ENCODE measurements at regions not wholly inside any gene's neighbourhood (a gene's known extent, or its start where the extent isn't known, plus 50 kb on each side); places are given as distances from the start of the nearest gene placed in this dataset.

DNA sequence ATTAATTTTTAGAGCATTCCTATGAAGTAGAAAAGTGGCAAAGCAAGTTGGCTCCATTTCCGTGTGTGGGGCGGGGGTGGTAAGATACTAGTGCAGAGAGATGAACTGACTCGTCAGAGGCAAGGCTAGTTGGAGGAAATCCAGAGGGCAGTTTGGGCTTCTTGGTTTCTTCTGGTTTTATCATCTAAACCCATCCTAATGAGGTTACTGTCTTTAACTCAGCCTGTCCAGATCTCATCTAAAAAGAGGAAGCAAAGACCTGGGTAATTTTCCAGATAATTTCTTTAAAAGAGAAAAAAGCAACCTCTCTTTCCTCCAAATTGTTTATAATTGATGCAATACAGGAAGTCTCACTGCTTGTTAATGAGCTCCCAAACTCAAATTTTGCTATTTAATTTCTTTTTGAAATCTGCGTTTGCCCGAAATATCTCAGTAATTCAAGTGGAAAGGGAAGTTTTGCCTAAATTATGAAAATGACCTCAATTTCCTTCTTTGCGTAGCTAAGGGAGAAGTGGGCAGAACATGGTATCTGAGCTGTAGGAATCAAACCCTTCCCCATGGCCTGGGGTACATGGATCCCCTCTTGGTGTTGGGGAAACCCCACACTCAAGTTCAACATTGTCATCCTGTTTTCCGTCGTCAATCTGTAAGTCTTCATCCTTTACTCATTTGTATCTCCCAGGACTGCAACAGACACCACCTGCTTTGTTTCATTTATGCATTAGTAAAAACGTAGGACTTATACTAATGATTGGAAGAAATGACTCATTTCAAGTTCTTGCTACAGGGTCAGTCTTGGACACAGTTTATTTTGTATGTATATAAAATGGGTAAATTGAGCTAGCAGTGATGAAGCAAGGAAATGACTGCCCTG, 89.1 kb upstream of the KLF7 start:
- H3K27ac ChIP-seq (ENCODE audit: low read depth, low read length) = no peak overlapping the region
- 36 to 59% (median 42%) methylated on average over 9 of the region's 9 CpGs for WGBS, 3 donors

DNA sequence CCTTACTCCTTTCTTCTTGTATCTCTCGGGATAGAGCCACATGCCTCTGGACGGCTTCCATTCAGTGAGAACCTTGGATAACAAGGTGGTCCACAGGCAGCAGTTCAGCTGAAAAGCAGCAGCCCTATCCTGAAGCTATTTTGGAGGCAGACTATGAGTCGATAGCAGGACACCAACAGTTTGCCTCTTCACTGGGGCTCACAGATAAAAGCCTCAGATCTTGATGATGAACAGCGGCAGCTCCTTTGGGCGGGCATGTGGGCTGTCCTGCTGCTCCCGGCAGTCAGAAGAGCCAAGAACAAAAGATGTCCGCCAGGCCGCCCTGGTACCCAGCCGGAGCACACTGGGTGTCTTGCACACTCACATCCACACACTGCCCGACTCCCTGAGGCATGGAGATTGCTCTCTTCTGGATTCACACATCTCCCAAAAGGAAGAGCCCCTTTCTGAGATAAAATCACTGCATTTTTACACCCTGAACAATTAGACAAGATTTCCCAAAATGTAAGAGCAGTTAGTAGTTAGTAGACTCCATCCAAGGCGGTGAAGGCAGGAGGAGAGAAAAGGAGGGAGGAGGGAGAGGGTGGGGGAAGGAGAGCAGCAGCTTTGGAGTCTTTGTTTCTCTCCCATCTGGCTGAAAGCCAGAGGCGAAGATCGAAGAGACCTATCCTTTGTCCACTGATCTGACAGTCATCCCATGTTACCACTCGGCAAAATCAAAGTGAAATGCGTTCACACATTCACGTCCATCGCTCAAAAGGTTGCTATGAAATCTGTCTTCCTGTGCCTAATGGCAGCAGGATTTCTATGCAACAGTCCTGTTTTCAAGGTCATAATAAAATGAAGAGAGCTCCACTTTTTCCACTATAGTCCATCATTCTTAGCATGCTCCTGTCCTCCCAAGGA, 90.1 kb upstream of the KLF7 start:
- 70 to 93% (median 92%) methylated on average over 17 of the region's 17 CpGs for WGBS, 3 donors
- H3K27ac ChIP-seq (ENCODE audit: low read depth, low read length) = no peak overlapping the region

DNA sequence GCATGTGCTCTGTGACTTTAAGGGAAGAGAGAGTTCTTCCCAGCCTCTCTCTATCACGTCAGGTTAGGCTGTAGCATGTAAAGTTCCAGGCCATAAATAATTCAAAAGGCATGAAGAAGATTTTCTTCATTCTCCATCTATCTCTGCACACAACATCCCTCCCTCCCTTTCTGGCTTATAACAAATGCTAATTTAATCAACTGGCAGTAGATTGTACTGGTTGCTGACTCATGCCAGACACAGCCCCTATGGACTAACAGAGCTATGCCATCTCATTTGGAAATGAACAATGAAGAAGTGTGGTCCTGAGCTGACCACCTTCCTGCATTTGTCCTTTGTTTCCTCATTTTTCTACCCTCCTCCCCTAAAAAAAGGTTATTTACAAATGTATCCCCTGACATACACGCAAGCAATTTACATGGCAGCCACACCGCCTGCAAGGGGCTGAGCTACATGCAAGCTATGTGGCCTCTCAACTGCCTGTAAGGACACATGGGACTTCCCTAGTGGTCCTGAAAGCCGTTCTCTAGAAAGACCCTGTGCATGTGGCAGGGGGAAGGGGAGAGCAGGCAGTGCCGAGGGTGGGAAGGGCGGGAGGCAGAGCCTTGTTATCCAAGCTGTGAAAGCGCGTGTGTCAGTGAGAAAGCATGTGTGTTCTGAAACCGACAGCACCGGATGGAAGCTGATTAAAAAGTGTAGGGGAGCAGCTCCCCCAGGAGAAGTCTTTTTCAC, 90.9 kb upstream of the KLF7 start:
- no peak overlapping the region for H3K27ac ChIP-seq (ENCODE audit: low read depth, low read length)
- WGBS, 3 donors = 35 to 76% (median 71%) methylated on average over 10 of the region's 10 CpGs

DNA sequence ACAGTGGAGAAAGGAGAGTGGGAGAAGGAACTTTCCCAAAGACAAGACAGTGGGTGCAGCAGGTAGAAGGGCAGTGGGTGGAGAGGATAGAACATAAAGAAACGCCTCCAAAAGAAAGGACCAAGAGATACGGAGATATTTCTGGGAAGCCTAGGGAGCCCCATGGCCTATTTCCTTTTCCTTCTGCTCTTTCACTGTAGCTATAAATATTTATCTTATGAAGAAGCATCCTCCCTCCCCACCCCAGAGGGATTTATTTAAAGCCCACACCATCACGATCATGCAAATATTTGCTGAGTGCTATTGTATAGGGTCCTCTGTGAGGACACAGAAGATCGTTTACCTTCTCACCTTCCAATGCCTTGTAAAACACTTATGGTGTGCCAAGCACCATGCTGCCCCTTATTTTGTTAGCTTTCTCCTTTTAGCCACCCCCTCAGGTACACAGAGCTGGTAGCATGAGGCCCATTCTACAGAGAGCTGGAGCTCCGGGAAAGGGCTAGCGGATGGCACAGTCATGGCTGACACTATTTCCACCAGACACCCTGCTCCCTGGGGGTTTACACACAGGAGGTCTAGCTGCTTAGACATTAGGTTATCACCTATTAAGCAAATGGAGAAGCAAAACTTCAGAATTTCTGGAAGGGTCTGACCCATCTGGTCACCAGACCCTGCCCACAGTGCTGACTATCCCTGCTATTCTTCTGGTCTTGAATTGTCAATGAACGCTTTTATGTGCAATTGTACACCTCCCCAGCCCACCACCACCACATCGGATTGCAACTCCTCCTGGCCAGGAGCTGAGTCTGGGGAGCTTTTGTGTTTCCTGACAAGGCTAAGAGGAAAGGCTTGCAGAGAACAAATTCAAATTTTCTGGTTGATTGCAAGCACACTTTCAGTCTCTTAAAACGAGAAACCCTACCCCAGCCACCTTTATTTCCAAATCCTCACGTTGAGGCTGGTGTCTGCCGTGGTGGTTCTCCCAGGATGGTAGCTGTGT, 91.8 kb upstream of the KLF7 start:
- 45 to 73% (median 66%) methylated on average over 11 of the region's 11 CpGs for WGBS, 3 donors
- no peak overlapping the region for H3K27ac ChIP-seq (ENCODE audit: low read depth, low read length)

DNA sequence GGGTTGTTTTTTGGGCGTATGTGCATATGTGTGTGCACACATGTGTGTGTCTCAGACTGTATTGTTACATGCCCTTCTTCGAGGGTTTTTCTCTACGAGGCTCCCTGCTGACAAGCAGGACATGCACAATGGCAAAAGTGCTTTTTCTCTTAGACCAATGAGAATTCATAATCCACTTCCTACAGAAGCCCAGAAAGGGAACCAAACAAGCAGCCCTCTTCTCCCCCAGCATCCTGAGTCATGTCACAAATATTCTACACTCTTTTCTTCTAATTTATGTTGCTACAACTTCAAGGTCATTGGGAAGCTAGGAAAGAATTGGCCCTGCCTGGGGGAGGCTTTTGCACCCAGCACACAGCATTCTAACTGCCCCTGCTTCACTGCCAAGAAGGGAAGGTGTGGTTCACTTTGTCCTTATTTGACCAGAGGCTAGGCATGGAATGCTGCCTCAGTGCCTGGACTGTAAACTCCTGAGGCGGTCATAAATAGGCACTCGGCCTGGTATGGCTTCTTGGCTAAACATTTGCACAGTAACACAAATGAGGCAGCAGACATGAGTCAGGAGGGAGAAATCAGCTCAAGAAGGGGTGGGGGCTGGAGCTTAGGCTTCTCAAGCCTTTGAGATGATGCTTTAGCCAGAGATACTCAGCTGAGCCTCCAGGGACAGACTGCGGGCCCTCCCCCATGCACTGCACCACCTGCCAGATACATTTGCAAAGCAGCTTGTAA, 92.7 kb upstream of the KLF7 start:
- 35 to 52% (median 38%) methylated on average over 6 of the region's 6 CpGs for WGBS, 3 donors

DNA sequence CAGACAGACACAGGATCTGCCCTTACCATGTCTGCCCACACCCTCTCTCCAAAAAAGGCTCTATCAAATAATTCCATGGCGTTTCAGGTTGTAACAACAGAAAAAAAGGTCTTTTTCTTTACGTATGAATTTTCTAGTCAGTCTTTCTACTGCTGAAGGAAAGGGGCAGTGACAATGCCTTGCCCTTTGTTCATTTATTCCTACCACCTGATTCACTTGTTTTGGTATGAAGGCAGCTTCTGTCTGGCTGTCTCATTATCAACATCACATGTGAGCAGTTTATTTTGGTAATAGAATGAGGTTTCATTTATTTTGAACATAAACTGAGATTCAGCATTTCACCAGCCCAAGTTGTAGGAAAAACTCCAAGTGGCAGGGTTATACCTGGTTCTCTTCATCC, 94.3 kb upstream of the KLF7 start:
- WGBS, 3 donors = 74 to 91% (median 85%) methylated on average over 2 of the region's 2 CpGs
- no peak overlapping the region for H3K27ac ChIP-seq (ENCODE audit: low read depth, low read length)

More for the DNA sequence above, 92.7 kb upstream of the KLF7 start:
- H3K27ac ChIP-seq (ENCODE audit: low read depth, low read length) = no peak overlapping the region

DNA sequence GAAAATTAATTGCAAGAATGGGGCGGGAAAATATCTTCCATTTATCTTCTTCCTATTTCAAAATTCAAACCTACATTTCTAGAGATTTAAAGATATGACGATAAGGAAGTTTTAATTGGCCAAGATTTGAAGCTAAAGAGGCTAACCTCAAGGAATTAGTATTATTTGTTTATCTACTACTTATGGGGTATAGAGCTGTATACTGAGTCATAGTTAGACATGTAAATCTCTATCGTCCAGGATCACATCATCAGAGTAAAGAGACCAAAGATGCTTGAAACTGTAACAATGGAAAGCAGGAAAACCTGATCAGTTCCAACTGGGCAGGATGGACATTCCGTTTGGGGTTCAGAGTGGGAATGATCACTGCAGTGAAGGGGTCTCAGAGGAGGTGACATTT, 95.2 kb upstream of the KLF7 start:
- H3K27ac ChIP-seq (ENCODE audit: low read depth, low read length) = no peak overlapping the region
- 83 to 92% (median 89%) methylated on average over 4 of the region's 4 CpGs for WGBS, 3 donors

DNA sequence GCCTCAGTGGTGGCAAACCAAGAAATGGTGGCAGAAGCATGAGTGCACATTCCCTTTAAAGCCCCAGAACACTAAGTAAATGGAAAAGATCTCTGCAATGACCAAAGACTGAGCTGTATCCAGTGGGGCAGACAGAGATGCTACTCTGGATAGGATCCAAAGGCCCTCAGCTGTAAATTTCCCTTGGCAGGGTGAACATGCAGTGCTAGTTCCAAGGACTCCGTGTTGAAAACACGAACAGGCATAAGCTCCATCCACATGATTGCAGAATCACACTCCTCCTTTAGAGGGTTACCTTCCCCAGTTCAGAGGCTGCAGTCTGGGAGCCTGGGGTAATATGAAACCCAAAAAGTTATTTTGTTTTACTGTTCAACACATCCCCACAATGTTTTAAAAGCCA, 98.6 kb upstream of the KLF7 start:
- no peak overlapping the region for H3K27ac ChIP-seq (ENCODE audit: low read depth, low read length)
- WGBS, 3 donors = 68 to 79% (median 76%) methylated on average over 2 of the region's 2 CpGs

DNA sequence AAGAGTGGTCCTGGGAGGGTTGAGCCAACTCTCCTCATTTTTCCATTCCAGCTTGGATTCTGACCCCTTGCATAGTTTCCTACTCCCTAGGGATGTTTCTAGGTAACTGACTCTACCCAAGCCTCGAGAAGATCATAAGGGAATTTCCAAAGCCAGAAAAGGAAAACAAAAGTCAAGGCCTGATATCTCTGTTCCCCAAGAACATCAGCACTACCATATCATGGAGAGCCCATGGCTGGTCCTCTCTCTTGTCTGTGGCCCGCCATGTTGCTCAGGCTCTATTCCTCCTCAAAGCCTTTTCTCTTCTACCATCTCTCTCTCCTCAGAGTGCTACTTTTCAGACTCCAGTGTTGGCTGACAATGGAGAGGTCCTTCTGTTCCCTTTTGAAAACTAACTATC, 99.6 kb upstream of the KLF7 start:
- H3K27ac ChIP-seq (ENCODE audit: low read depth, low read length) = no peak overlapping the region

DNA sequence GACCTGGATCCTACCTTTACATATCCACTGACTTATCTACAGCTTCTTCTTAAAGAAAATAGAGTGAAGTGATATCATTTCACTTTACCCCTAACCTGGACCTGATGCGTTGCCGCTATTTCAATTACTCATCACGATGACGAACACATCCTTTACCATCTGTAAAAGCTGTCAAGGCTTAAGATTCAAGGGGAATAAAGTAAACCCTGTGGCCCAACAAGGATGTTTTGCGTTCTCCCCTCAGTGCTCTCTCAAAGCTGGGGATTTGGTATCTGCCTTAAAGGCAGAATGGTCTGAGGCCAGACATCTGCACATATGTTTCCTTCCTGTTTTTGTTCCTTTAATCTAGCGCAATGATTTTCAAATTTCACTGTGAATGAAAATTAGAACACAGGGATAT, 100.1 kb upstream of the KLF7 start:
- WGBS, 3 donors = 39 to 73% (median 44%) methylated on average over 6 of the region's 6 CpGs
- no peak overlapping the region for H3K27ac ChIP-seq (ENCODE audit: low read depth, low read length)

More for the DNA sequence above, 99.6 kb upstream of the KLF7 start:
- WGBS, 3 donors = 67 to 78% (median 70%) methylated on average over 2 of the region's 2 CpGs

DNA sequence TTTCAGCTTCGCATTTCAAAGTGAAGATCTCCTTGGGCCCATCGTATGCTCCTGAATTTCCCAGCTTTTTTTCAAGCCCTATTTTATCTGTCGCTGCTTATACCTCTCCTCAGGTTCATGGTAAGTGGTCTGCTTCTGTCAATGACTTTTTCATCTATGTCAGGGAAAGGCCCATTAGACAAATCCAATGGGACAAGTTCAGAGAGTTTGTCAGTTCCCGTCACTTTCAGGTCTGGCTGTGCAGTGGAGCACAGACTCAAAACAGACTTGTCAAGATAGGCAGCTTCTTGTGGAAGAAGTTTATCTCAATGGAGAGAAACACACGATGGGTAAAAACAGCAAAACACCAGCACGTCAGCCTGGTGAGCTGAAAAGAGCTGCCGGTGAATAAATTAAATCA, 100.9 kb upstream of the KLF7 start:
- H3K27ac ChIP-seq (ENCODE audit: low read depth, low read length) = no peak overlapping the region
- 75 to 93% (median 89%) methylated on average over 7 of the region's 7 CpGs for WGBS, 3 donors

DNA sequence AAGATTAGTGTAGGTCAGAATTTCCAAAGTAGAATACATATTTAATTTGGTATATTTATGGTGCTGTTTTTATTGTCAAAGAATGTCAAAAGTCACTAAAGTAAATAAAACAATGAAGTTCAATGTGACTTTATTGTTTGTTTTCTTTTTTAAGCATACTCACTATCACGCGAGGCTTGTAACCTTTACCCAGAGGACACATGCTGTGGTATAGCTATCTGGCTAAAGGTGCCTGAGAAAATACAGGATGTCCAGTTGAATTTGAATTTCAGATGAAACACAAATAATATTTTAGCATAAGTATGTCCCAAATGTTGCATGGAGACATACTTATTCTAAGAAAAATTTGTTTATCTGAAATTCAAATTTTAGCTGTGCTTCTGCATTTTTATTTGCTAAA, 103.3 kb upstream of the KLF7 start:
- H3K27ac ChIP-seq (ENCODE audit: low read depth, low read length) = no peak overlapping the region
- WGBS, 3 donors = 49 to 94% (median 84%) methylated on average over 2 of the region's 2 CpGs

DNA sequence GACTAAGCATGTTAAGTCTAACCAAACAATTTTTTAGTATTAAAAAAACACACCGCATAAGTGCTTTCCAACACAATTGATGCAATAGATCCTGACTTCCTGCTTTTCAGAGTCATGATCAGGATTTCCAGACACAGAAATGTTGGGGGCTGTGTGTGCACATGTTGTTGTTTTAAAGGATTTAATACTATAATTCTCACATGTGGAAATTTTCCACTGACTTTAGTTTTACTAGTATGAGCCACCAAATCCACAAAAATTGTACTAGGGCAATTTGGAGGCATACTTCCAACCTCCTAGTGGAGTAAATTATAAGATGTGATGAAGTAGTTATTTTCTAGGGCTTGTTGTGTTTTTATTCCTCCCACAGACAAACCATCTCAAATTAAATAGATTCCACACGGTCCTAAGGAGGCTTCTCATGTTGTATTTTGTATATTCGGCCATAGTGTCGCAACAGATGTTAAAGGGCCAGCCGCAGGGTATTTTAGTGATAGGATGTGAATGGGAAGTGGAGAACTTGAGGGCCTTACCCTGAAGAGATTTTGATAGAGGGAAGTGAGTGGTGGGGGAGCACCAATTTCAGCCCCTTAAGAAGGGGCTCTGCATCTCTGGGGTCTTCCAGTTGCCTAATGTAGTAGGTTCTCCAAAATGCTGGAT, 108.9 kb upstream of the KLF7 start:
- no peak overlapping the region for H3K27ac ChIP-seq (ENCODE audit: low read depth, low read length)

DNA sequence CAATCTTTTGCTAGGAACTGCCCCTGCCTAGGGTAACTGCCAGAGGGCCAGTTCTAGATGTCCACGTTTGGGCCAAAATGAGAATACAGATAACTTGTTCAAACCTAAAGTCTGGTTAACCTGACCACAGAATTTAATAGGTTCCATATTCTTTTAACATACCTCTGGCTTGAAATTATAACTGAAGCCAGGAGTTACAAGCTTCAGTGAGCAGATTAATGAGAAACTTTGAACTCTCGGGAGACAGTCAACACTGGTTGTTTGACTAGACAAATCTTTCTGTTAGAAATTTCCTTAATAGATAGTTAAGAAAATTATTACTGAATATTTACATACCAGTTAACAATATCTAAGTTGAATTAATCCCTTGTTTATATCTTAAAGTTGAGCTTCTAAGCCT, 110.0 kb upstream of the KLF7 start:
- WGBS, 3 donors = 40 to 93% (median 88%) methylated on average over 2 of the region's 2 CpGs

More for the DNA sequence above, 108.9 kb upstream of the KLF7 start:
- 63 to 81% (median 79%) methylated on average over 5 of the region's 5 CpGs for WGBS, 3 donors

DNA sequence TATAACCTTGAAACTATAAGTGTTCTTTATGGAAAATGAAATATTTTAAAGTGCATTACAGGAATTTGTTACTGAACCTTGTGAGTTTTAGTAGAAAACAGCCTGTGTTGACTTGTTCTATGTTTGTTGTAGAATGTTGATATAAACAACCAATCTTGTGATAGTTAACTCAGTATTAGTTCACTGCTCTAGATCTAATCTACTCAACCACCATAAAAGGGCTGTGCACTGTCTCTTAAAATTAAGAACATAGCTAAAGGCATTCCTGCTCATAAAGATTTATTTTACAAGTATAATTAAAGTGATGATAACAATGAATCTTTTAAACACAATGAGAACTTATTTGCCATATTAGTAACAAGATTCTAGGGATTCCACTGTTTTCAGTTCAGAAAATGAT, 110.5 kb upstream of the KLF7 start:
- no peak overlapping the region for H3K27ac ChIP-seq (ENCODE audit: low read depth, low read length)

More for the DNA sequence above, 110.0 kb upstream of the KLF7 start:
- no peak overlapping the region for H3K27ac ChIP-seq (ENCODE audit: low read depth, low read length)

DNA sequence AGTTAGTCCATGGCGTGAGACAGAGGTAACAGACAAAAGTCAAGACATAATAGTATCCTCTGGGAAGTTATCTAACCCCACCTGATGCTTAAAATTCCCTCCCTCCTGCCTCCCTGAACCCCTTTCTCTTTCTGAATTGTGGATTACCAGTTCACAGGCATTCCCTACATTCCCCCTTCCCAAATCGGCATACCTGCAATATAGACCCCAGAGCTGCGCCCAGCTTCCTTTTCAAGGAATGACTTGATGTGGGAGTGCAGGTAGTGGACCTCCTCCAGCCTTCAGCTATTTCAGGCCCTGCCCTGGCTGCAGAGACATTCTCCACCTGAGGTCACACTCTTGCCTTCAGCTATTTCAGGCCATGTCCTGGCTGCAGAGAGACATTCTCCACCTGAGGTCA, 111.1 kb upstream of the KLF7 start:
- WGBS, 3 donors = 82 to 94% (median 93%) methylated on average over 3 of the region's 3 CpGs

DNA sequence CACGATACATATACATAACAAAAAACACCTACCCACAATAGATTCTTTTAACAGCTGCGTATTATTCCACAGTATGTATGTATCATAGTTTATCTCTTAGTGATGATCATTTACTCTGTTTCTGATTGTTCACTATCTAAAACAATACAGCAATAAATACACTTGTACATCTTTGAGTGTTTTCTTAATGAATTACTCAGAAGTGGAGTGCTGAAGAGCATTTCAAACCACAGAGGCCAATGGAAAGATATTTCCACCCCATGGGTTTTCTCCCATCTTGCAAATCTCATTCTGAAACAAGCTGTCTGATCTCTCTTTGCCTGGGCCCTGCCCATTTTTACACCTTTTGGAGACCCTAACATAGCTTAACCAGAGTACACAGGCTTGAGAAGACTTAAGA, 113.8 kb upstream of the KLF7 start:
- WGBS, 3 donors = 92 to 99% (median 94%) methylated on average over 2 of the region's 2 CpGs
- H3K27ac ChIP-seq (ENCODE audit: low read depth, low read length) = no peak overlapping the region

More for the DNA sequence above, 111.1 kb upstream of the KLF7 start:
- H3K27ac ChIP-seq (ENCODE audit: low read depth, low read length) = no peak overlapping the region

Data from adipose tissue (tissue), 3 donors.